ENCODE measurements at regions not wholly inside any gene's neighbourhood (a gene's known extent, or its start where the extent isn't known, plus 50 kb on each side); places are given as distances from the start of the nearest gene placed in this dataset.
"Not testable (repeated sequence)": the region's sequence is repeated elsewhere in the genome, so short reads cannot be mapped to it uniquely, and the experiment has no call there.

DNA sequence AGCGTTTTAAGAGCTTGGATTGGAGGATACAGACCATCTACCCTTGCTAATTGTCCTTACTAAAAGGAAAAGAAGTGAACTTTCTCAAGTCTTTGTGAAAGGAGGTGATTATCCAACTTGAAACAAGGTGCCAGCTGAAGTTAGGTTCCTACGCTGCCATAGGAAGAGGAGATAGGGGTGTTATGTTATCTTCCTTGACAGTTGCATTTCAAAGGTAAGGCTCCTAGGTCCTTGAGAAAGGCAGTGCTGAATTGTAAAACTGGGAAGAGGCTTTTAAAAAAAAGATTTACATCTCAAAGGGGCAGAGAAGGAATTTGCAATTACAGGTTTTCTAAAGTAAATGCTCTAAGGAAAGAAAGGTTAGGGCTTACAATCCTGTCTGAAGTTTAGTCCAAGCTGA is 810.2 kb upstream of the LRATD1 start:
- H3K27me3 Mint-ChIP-seq (ENCODE audit: insufficient read depth): no peaks in the 10 kb centered on the region
- DNase-seq: no peak
- H3K9me3 Mint-ChIP-seq: peaks cover 5% of the 10 kb centered on the region
- no peaks in the 10 kb centered on the region for H3K36me3 Mint-ChIP-seq (ENCODE audit: low read depth)
- TF ChIP-seq, protein P1, sequence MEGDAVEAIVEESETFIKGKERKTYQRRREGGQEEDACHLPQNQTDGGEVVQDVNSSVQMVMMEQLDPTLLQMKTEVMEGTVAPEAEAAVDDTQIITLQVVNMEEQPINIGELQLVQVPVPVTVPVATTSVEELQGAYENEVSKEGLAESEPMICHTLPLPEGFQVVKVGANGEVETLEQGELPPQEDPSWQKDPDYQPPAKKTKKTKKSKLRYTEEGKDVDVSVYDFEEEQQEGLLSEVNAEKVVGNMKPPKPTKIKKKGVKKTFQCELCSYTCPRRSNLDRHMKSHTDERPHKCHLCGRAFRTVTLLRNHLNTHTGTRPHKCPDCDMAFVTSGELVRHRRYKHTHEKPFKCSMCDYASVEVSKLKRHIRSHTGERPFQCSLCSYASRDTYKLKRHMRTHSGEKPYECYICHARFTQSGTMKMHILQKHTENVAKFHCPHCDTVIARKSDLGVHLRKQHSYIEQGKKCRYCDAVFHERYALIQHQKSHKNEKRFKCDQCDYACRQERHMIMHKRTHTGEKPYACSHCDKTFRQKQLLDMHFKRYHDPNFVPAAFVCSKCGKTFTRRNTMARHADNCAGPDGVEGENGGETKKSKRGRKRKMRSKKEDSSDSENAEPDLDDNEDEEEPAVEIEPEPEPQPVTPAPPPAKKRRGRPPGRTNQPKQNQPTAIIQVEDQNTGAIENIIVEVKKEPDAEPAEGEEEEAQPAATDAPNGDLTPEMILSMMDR (IDR thresholded peaks at IDR 0.05): no peak
- no peak overlapping the region for H3K27ac Mint-ChIP-seq
- no peaks in the 10 kb centered on the region for H3K4me1 Mint-ChIP-seq (ENCODE audit: low read depth)
- no peak overlapping the region for H3K4me3 Mint-ChIP-seq

- no peak overlapping the region for H3K27ac Mint-ChIP-seq
These were observed 806.1 kb upstream of the LRATD1 start for GRCh38 chr2:13826314-13826853.

GRCh38 chr2:13858626-13859025 is 773.9 kb upstream of the LRATD1 start:
- no peak for DNase-seq
- Mint-ChIP-seq H3K27me3 (ENCODE audit: insufficient read depth) (no peaks in the 10 kb centered on the region), H3K4me3 (no peak overlapping the region), H3K4me1 (ENCODE audit: low read depth) (no peaks in the 10 kb centered on the region), H3K27ac (no peak overlapping the region), H3K9me3 (peaks cover 42% of the 10 kb centered on the region), H3K36me3 (ENCODE audit: low read depth) (no peaks in the 10 kb centered on the region)
- TF ChIP-seq, protein P1 (IDR thresholded peaks at IDR 0.05): no peak

More at GRCh38 chr2:13826314-13826853, 806.1 kb upstream of the LRATD1 start:
- Mint-ChIP-seq H3K27me3 (ENCODE audit: insufficient read depth) (no peaks in the 10 kb centered on the region), H3K4me3 (no peak overlapping the region), H3K4me1 (ENCODE audit: low read depth) (no peaks in the 10 kb centered on the region), H3K9me3 (peaks cover 17% of the 10 kb centered on the region), H3K36me3 (ENCODE audit: low read depth) (no peaks in the 10 kb centered on the region)
- TF ChIP-seq, protein P1 (IDR thresholded peaks at IDR 0.05): no peak
- no peak for DNase-seq

DNA sequence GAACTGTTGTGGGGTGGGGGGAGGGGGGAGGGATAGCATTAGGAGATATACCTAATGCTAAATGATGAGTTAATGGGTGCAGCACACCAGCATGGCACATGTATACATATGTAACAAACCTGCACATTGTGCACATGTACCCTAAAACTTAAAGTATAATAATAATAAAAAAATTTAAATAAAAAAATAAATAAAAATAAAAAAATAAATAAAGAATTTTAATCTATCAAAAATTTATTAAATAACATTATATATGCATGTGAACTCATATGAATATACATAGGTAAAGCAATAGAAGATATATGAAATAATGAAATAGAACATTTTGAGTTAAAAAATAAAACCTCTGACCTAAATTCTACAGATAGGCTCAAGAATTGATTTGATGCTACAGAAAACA is 764.2 kb upstream of the LRATD1 start:
- H3K36me3 Mint-ChIP-seq (ENCODE audit: low read depth); H3K27me3 Mint-ChIP-seq (ENCODE audit: insufficient read depth); H3K4me1 Mint-ChIP-seq (ENCODE audit: low read depth); H3K27ac Mint-ChIP-seq; H3K4me3 Mint-ChIP-seq; DNase-seq: not testable (repeated sequence)
- H3K9me3 Mint-ChIP-seq: peaks cover 28% of the 10 kb centered on the region

- Mint-ChIP-seq H3K27me3 (ENCODE audit: insufficient read depth) (no peaks in the 10 kb centered on the region), H3K4me3 (no peak overlapping the region), H3K27ac (no peak overlapping the region)
These were observed 756.0 kb upstream of the LRATD1 start for GRCh38 chr2:13876491-13877037.

DNA sequence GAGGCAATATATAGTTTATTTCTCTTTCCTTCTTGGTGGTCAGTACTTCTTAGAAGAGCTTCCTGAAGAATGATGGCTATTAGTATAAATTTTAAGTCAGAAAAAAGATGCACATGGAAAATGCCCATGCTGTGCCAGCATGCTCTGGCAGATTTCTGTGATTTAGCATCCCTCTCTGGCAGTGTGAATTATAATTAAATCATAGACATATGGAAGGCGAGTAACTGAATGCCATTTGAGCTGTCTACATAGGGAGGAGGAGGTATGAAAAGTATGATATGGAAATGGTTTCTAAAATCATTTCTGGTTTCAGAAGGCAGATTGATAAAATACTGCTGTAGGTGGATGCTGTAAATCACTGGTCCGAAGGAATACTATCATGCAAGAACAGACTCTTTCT is 754.9 kb upstream of the LRATD1 start:
- no peak for DNase-seq
- TF ChIP-seq, protein P1 (IDR thresholded peaks at IDR 0.05): no peak
- Mint-ChIP-seq H3K4me3 (no peak overlapping the region), H3K27ac (no peak overlapping the region), H3K9me3 (peaks cover 20% of the 10 kb centered on the region), H3K27me3 (ENCODE audit: insufficient read depth) (no peaks in the 10 kb centered on the region), H3K4me1 (ENCODE audit: low read depth) (no peaks in the 10 kb centered on the region), H3K36me3 (ENCODE audit: low read depth) (no peaks in the 10 kb centered on the region)

More at GRCh38 chr2:13876491-13877037, 756.0 kb upstream of the LRATD1 start:
- TF ChIP-seq, protein P1 (IDR thresholded peaks at IDR 0.05): no peak
- no peaks in the 10 kb centered on the region for H3K36me3 Mint-ChIP-seq (ENCODE audit: low read depth)
- peaks cover 27% of the 10 kb centered on the region for H3K9me3 Mint-ChIP-seq
- no peak for DNase-seq
- H3K4me1 Mint-ChIP-seq (ENCODE audit: low read depth): no peaks in the 10 kb centered on the region
